ENCODE measurements at regions not wholly inside any gene's neighbourhood (a gene's known extent, or its start where the extent isn't known, plus 50 kb on each side); places are given as distances from the start of the nearest gene placed in this dataset.

DNA sequence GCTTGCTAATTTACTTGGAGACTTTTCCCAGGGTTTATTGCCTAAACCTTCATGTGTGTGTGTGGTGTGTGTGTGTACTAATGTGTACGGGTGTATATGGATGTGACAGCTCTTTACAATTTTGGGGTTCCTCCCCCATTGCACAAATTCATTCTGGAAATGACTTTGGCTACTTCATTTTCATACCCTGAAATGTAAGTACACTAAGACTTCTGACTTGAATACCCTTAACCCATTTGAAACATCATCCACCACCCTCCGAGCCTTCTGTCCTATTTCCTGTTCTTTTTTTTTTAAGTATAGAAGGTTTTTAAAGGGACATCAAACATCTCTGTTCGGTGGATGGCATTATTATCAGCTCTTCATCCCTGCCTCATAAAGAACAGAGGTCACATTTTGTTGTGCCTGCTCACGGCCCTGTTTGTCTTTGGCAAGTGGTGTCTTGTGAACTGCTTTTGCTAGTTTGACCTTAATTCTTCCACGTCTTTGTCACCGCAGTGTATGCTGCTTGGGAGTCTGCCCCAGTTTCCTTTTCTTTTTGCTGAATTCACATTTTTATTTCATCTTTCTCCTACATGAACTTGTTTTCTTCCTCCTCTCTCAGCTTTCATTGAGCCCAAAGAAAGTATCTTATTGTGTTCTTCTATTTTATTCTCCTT, 228.3 kb downstream of the FOXO1 start:
- no peak for TF ChIP-seq POLR2A (IDR thresholded peaks at IDR 0.05)
- TF ChIP-seq, protein P1, sequence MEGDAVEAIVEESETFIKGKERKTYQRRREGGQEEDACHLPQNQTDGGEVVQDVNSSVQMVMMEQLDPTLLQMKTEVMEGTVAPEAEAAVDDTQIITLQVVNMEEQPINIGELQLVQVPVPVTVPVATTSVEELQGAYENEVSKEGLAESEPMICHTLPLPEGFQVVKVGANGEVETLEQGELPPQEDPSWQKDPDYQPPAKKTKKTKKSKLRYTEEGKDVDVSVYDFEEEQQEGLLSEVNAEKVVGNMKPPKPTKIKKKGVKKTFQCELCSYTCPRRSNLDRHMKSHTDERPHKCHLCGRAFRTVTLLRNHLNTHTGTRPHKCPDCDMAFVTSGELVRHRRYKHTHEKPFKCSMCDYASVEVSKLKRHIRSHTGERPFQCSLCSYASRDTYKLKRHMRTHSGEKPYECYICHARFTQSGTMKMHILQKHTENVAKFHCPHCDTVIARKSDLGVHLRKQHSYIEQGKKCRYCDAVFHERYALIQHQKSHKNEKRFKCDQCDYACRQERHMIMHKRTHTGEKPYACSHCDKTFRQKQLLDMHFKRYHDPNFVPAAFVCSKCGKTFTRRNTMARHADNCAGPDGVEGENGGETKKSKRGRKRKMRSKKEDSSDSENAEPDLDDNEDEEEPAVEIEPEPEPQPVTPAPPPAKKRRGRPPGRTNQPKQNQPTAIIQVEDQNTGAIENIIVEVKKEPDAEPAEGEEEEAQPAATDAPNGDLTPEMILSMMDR (IDR thresholded peaks at IDR 0.05), result no peak
- no peak for TF ChIP-seq POLR2AphosphoS5 (IDR thresholded peaks at IDR 0.05)
